Colonic mucosa (tissue), 4 donors: ENCODE measurements at regions not wholly inside any gene's neighbourhood (a gene's known extent, or its start where the extent isn't known, plus 50 kb on each side); places are given as distances from the start of the nearest gene placed in this dataset.

Source experiments
- DNase-seq: peaks from one replicate; pipeline ENCODE4 v3.0.0-alpha.2; 2020
- H3K27ac ChIP-seq: fragments of 200-600 bp; one replicate; pipeline ENCODE4 v1.8.0; 2021
- H3K27me3 ChIP-seq: fragments of 200-600 bp; one replicate; pipeline ENCODE4 v1.8.0; 2021
- H3K36me3 ChIP-seq: fragments of 200-600 bp; one replicate; pipeline ENCODE4 v1.8.0; 2021
- H3K4me1 ChIP-seq: fragments of 200-600 bp; one replicate; pipeline ENCODE4 v1.8.0; 2021; ENCODE audit warnings: mild to moderate bottlenecking
- H3K4me3 ChIP-seq: fragments of 200-600 bp; one replicate; pipeline ENCODE4 v1.8.0; 2021
- H3K9ac ChIP-seq, 2 donors: one replicate each; pipeline ENCODE4 v1.7.0; 2013; ENCODE audit warnings: control low read depth in 2 of 2, low read depth in 2 of 2, low read length in 2 of 2
- H3K9me3 ChIP-seq: fragments of 200-600 bp; one replicate; pipeline ENCODE4 v1.8.0; 2021
- intact Hi-C: fragments of 100-400 bp; cut with DNase I; formaldehyde crosslinking; loops from one replicate; pipeline ENCODE4 v1.14.1; 2022
- TF ChIP-seq, protein P1 (sequence below): fragments of 200-600 bp; IDR thresholded peaks from one replicate; pipeline ENCODE4 v1.8.0; 2022; ENCODE audit warnings: antibody characterized with exemption, mild to moderate bottlenecking
- donor health status: healthy.
- donor health status: DM: no; HTN: no; CAD: no.
- donor health status: DM: no; HTN: no; CAD: no.

DNA sequence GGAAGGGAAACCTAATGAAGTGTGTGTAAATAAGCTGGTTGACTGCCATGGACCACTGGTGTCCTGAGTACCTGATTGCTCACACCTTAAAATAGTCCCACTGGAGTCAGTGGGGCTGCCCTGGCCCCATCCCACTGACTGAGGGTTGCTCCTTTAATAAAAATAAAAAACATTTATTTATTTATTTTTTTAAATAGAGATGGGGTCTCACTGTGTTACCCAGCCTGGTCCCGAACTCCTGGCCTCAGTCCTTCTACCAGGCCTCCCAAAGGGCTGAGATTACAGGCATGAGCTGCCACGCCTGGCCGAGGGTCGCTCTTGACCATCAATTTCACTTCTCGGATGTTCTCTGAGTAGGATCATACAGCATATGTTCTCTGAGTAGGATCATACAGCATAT, 394.2 kb upstream of the IRX2 start:
- H3K4me1 ChIP-seq, result no peaks in the 10 kb centered on the region
- no peak overlapping the region for H3K9ac ChIP-seq
- H3K36me3 ChIP-seq, result no peaks in the 10 kb centered on the region
- intact Hi-C loops, result no loop called here
- no peak overlapping the region for H3K4me3 ChIP-seq
- no peak for DNase-seq
- H3K27me3 ChIP-seq, result no peaks in the 10 kb centered on the region
- H3K27ac ChIP-seq, result no peak overlapping the region
- no peaks in the 10 kb centered on the region for H3K9me3 ChIP-seq
- TF ChIP-seq, protein P1, sequence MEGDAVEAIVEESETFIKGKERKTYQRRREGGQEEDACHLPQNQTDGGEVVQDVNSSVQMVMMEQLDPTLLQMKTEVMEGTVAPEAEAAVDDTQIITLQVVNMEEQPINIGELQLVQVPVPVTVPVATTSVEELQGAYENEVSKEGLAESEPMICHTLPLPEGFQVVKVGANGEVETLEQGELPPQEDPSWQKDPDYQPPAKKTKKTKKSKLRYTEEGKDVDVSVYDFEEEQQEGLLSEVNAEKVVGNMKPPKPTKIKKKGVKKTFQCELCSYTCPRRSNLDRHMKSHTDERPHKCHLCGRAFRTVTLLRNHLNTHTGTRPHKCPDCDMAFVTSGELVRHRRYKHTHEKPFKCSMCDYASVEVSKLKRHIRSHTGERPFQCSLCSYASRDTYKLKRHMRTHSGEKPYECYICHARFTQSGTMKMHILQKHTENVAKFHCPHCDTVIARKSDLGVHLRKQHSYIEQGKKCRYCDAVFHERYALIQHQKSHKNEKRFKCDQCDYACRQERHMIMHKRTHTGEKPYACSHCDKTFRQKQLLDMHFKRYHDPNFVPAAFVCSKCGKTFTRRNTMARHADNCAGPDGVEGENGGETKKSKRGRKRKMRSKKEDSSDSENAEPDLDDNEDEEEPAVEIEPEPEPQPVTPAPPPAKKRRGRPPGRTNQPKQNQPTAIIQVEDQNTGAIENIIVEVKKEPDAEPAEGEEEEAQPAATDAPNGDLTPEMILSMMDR, result no peak

DNA sequence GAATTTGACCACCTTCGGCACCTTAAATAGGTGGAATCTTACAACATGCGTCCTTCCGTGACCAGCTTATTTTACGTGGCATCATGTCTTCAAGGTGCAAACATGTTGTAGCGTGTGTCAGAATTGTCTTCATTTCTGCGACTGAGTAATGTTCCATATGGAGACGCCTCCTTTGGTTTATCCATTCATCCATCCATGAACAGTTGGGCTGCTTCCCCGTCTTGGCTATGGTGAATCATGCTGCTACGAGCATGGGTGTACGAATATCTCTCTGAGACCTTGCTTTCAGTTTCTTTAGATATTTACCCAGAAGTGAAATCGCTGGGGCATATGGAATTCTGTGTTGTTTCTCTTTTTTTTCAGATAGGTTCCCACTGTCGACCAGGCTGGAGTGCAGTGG, 391.9 kb upstream of the IRX2 start:
- Histone ChIP-seq H3K36me3 (no peaks in the 10 kb centered on the region), H3K4me3 (no peak overlapping the region), H3K9ac (no peak overlapping the region), H3K4me1 (no peaks in the 10 kb centered on the region), H3K27ac (no peak overlapping the region), H3K27me3 (no peaks in the 10 kb centered on the region), H3K9me3 (no peaks in the 10 kb centered on the region)
- TF ChIP-seq, protein P1, result no peak
- DNase-seq, result no peak
- intact Hi-C loops, result no loop called here

DNA sequence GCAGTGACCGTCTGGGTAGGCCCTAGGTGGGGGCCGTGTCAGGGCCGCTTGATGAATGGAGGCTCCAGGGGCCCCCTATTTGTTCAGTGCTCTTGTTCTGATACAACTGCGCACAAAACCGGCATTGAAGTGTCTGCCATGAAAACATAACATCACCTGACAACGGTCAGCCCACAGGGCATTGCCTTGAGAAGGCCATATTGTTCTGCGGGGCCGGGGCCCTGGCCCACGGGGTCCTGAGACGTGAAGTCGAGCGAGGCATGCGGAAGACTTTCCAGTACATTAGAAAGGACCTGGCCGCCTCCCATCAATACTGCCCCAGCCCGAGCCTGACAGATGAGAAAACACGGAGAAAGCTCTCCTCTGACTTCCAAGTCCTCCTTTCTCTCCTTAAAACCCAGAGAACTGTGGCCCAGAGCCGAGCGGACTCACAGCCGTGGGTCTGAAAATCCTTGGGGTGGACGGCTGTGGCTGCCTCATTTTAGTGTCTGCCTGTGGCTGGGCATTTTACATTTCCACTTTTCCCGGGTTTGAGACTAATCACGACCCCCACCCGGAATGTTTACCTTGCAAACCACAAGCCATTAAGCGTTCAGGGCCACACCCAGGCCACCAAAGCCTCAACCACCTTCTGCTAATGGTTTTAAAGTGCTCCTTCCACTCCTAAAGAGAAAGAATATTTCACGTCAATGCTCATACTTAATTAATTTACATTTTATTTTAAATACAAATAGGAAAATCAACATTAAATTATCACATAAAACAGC, 391.0 kb upstream of the IRX2 start:
- no peak overlapping the region for H3K9ac ChIP-seq
- DNase-seq, result no peak
- no peaks in the 10 kb centered on the region for H3K9me3 ChIP-seq
- no peaks in the 10 kb centered on the region for H3K4me1 ChIP-seq
- no peaks in the 10 kb centered on the region for H3K36me3 ChIP-seq
- H3K4me3 ChIP-seq, result no peak overlapping the region
- H3K27me3 ChIP-seq, result no peaks in the 10 kb centered on the region
- intact Hi-C loops, result no loop called here
- H3K27ac ChIP-seq, result no peak overlapping the region
- TF ChIP-seq, protein P1, result no peak

DNA sequence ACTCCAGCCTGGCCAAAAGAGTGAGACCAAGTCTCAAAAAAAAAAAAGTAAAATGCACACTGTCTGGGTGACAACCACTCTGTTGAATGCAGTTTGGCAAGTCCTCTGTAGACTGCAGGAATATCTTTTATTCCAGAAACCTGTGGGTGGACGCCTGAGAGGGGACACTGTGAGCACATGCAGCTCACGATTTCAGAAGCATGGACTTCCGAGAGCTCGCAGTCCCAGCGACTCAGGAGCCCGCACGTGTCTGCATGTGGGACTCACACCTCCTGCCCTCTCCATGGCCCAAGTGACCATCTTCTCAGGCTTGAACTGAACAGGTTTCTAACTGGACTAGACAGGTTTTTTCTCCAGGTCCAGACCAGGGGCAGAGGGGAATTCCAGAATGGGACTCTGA, 388.6 kb upstream of the IRX2 start:
- Histone ChIP-seq H3K27me3 (no peaks in the 10 kb centered on the region), H3K9ac (no peak overlapping the region), H3K9me3 (no peaks in the 10 kb centered on the region), H3K4me3 (no peak overlapping the region), H3K4me1 (no peaks in the 10 kb centered on the region), H3K36me3 (no peaks in the 10 kb centered on the region), H3K27ac (no peak overlapping the region)
- no peak for DNase-seq
- intact Hi-C loops, result no loop called here
- TF ChIP-seq, protein P1, result no peak

DNA sequence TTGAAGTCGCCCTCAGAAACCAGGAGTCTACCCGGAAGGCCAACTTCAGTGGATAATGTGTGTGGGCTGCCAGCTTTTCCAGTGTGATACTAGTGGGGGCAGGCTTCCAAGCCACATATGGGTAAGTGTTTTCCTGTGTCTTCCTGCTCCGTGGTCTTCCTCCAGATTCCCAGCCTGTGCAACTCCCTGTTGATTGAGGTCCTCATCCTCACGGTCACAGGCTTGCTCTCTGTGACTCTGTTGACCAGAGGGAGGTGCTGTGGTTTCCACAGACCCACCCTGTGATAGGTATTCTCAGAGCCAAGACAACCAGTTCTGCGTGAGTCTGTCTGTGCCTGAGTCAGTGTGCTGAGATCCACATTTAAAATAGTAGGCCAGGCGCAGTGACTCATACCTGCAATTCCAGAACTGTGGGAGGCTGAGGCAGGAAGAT, 388.0 kb upstream of the IRX2 start:
- H3K4me1 ChIP-seq, result no peaks in the 10 kb centered on the region
- no peaks in the 10 kb centered on the region for H3K36me3 ChIP-seq
- no peak for DNase-seq
- intact Hi-C loops, result no loop called here
- H3K27me3 ChIP-seq, result no peaks in the 10 kb centered on the region
- no peak overlapping the region for H3K27ac ChIP-seq
- H3K9ac ChIP-seq, result no peak overlapping the region
- TF ChIP-seq, protein P1, result no peak
- no peak overlapping the region for H3K4me3 ChIP-seq
- no peaks in the 10 kb centered on the region for H3K9me3 ChIP-seq
